ENCODE measurements at regions not wholly inside any gene's neighbourhood (a gene's known extent, or its start where the extent isn't known, plus 50 kb on each side); places are given as distances from the start of the nearest gene placed in this dataset.

DNA sequence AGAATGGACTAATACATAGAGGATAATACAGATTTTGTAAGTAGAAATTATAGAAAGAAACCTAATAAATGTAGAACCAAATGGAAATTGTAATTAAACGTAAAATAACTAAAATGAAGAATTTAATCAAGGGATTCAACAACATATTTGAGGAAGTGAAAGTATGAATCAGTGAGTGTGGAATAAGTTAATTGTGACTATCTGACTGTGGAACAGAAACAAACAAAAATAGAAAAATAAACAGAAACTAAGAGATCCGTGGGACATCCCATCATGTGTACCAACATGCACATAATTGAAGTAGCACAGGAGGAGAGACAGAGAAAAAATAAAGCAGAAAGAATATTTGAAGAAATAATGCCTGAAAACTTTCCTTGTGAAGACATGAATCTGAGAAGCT is 208.6 kb upstream of the TACR3 start:
- DNase-seq (ENCODE audit: low spot score), result no peak
- H3K36me3 ChIP-seq (ENCODE audit: insufficient read depth, low read length), result no peaks in the 10 kb centered on the region
- no peak overlapping the region for H3K4me3 ChIP-seq (ENCODE audit: low read depth, low read length, poor library complexity, severe bottlenecking)
- H4K20me1 ChIP-seq (ENCODE audit: insufficient read depth, low read length), result no peaks in the 10 kb centered on the region
- intact Hi-C loops (cut with micrococcal nuclease; ENCODE audit: unreplicated experiment), result no loop called here
- H3K4me1 ChIP-seq (ENCODE audit: insufficient read depth, low read length, poor library complexity, severe bottlenecking), result no peaks in the 10 kb centered on the region
- POLR2A ChIA-PET, result no interaction called here
- no peak overlapping the region for H3K4me2 ChIP-seq (ENCODE audit: low read length)
- BruUV-seq (replicated peaks), result no TSS peak
- no peaks in the 10 kb centered on the region for H3K79me2 ChIP-seq (ENCODE audit: insufficient read depth, low read depth, low read length)
- no peaks in the 10 kb centered on the region for H3K9me2 ChIP-seq (ENCODE audit: insufficient read depth, low read length)
- H3K9me3 ChIP-seq (ENCODE audit: low read length), result no peaks in the 10 kb centered on the region
- no peak for TF ChIP-seq CTCF (conservative IDR thresholded peaks at IDR 0.05; ENCODE audit: low read length)
- no peak for TF ChIP-seq EZH2phosphoT487 (IDR thresholded peaks at IDR 0.05; ENCODE audit: borderline replicate concordance, low read depth, low read length)
- no peak overlapping the region for H3K27ac ChIP-seq (ENCODE audit: low read depth, low read length, poor library complexity, severe bottlenecking)
- CTCF ChIA-PET (ENCODE audit: unreplicated experiment), result interaction anchor here (0.7 kb wide), 1 partner anchor 14 kb away, joined by 3 read pairs; no protein-coding TSS in a partner anchor
- H2AFZ ChIP-seq (ENCODE audit: low read length), result no peak overlapping the region

DNA sequence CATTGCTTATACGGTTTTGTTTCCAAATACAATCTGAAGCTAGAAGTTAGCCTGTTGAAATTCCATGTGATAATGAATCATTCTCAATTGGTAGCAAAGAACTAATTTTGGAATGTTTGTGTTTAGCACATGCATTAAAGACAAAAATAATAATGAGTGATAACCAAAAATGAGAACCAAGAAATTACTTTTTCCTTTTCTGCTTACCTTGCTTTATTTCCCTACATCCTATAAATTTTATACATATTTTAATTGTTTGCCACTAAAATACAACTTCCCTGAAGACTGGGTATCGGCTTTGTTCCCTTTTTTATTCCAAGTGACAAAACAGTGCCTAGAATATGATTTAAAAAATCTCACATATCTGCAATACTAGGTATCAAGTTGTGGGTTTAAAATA is 203.8 kb upstream of the TACR3 start:
- DNase-seq (ENCODE audit: low spot score), result no peak

More for the DNA sequence above, 203.8 kb upstream of the TACR3 start:
- H3K4me3 ChIP-seq (ENCODE audit: low read depth, low read length, poor library complexity, severe bottlenecking), result no peak overlapping the region
- no TSS peak for BruUV-seq (replicated peaks)
- H4K20me1 ChIP-seq (ENCODE audit: insufficient read depth, low read length), result no peaks in the 10 kb centered on the region
- TF ChIP-seq CTCF (conservative IDR thresholded peaks at IDR 0.05; ENCODE audit: low read length), result no peak
- no peak for TF ChIP-seq EZH2phosphoT487 (IDR thresholded peaks at IDR 0.05; ENCODE audit: borderline replicate concordance, low read depth, low read length)
- no peaks in the 10 kb centered on the region for H3K9me3 ChIP-seq (ENCODE audit: low read length)
- H2AFZ ChIP-seq (ENCODE audit: low read length), result no peak overlapping the region
- H3K27ac ChIP-seq (ENCODE audit: low read depth, low read length, poor library complexity, severe bottlenecking), result no peak overlapping the region
- no peaks in the 10 kb centered on the region for H3K9me2 ChIP-seq (ENCODE audit: insufficient read depth, low read length)
- intact Hi-C loops (cut with micrococcal nuclease; ENCODE audit: unreplicated experiment), result no loop called here
- H3K36me3 ChIP-seq (ENCODE audit: insufficient read depth, low read length), result no peaks in the 10 kb centered on the region
- no peaks in the 10 kb centered on the region for H3K79me2 ChIP-seq (ENCODE audit: insufficient read depth, low read depth, low read length)
- H3K4me2 ChIP-seq (ENCODE audit: low read length), result no peak overlapping the region
- CTCF ChIA-PET (ENCODE audit: unreplicated experiment), result no interaction called here
- H3K4me1 ChIP-seq (ENCODE audit: insufficient read depth, low read length, poor library complexity, severe bottlenecking), result no peaks in the 10 kb centered on the region
- POLR2A ChIA-PET, result interaction anchor here (1.2 kb wide), 1 partner anchor 11 kb away, joined by 3 read pairs; no protein-coding TSS in a partner anchor

Measured in OCI-LY7 (cell line).